H1 (cell line): ENCODE measurements at regions not wholly inside any gene's neighbourhood (a gene's known extent, or its start where the extent isn't known, plus 50 kb on each side); places are given as distances from the start of the nearest gene placed in this dataset.

Source experiments
- CTCF ChIA-PET: fragments of 300-600 bp; sonication (Branson Sonifier 250); formaldehyde crosslinking; loops from one replicate; lab custom pipeline; 2021; ENCODE audit not compliant: partially characterized antibody; lab: Charles Lee
- POLR2A ChIA-PET: fragments of 300-600 bp; sonication (Branson Sonifier 250); formaldehyde crosslinking; loops from one replicate; lab custom pipeline; 2021; ENCODE audit warnings: inconsistent platforms; ENCODE audit not compliant: partially characterized antibody; lab: Charles Lee
- DNase-seq, 2 experiments: peaks; one replicate each; pipeline versions ENCODE4 v3.0.0 to v3.0.0-alpha.2; 2010 to 2022; ENCODE audit warnings: low spot score in 2 of 2, low read depth in 1 of 2, mixed read lengths in 1 of 2
- FAIRE-seq: peaks from 2 replicates; lab custom pipeline; 2011; peaks lifted over from hg19 to GRCh38; lab: Jason Lieb, UNC
- H2AFZ ChIP-seq: 2 replicates; pipeline ENCODE4 v1.8.1; 2012; ENCODE audit warnings: low read length, inconsistent platforms
- H2AK5ac ChIP-seq: 2 replicates; pipeline ENCODE4 v1.6.1; 2013; ENCODE audit warnings: low read depth, low read length
- H2BK120ac ChIP-seq: replicated peaks from 2 replicates; pipeline ENCODE3; 2013; ENCODE audit warnings: low read depth, low read length, inconsistent platforms
- H2BK12ac ChIP-seq: 2 replicates; pipeline ENCODE4 v1.6.1; 2013; ENCODE audit warnings: low read depth, low read length
- H2BK15ac ChIP-seq: 2 replicates; pipeline ENCODE4 v1.6.1; 2013; ENCODE audit warnings: low read length
- H2BK20ac ChIP-seq: 2 replicates; pipeline ENCODE4 v1.6.1; 2013; ENCODE audit warnings: low read length
- H2BK5ac ChIP-seq: 2 replicates; pipeline ENCODE4 v1.6.1; 2013; ENCODE audit warnings: low read depth, low read length
- H3K14ac ChIP-seq: 2 replicates; pipeline ENCODE4 v1.6.1; 2013; ENCODE audit warnings: inconsistent platforms; ENCODE audit not compliant: insufficient read length
- H3K18ac ChIP-seq: 2 replicates; pipeline ENCODE4 v1.6.1; 2013; ENCODE audit warnings: low read length; ENCODE audit errors: extremely low read depth
- H3K23ac ChIP-seq: 2 replicates; pipeline ENCODE4 v1.6.1; 2013; ENCODE audit warnings: inconsistent platforms; ENCODE audit not compliant: insufficient read length
- H3K23me2 ChIP-seq: 2 replicates; pipeline ENCODE4 v1.6.1; 2013; ENCODE audit warnings: low read depth, low read length
- H3K27ac ChIP-seq: 2 replicates; pipeline ENCODE4 v1.6.1; 2011; ENCODE audit warnings: low read depth, low read length, inconsistent platforms
- H3K27me3 ChIP-seq, 4 experiments: replicated peaks in 1 of 4; 1 replicate in 1 of 4; 2 replicates in 3 of 4; pipeline versions ENCODE4 v1.6.1 to v1.8.1; 2011 to 2013; ENCODE audit warnings: low read length in 3 of 4, mild to moderate bottlenecking in 3 of 4, inconsistent platforms in 2 of 4, mixed read lengths in 2 of 4, moderate library complexity in 1 of 4; ENCODE audit not compliant: control insufficient read depth in 3 of 4, insufficient read depth in 3 of 4; ENCODE audit errors: extremely low read depth in 1 of 4
- H3K36me3 ChIP-seq, 4 experiments: 2 replicates each; pipeline versions ENCODE4 v1.6.1 to v1.8.1; 2011 to 2013; ENCODE audit warnings: mild to moderate bottlenecking in 4 of 4, low read length in 3 of 4, moderate library complexity in 2 of 4, control low read depth in 1 of 4, inconsistent platforms in 1 of 4; ENCODE audit not compliant: insufficient read depth in 4 of 4, control insufficient read depth in 2 of 4
- H3K4ac ChIP-seq: replicated peaks from 2 replicates; pipeline ENCODE3; 2013; ENCODE audit warnings: low read length, low read depth, mixed read lengths, inconsistent platforms; ENCODE audit not compliant: insufficient read length
- H3K4me1 ChIP-seq, 4 experiments: replicated peaks in 1 of 4; 1 replicate in 1 of 4; 2 replicates in 3 of 4; pipeline versions ENCODE4 v1.6.1 to v1.8.1; 2011 to 2013; ENCODE audit warnings: low read length in 3 of 4, inconsistent platforms in 2 of 4, mixed read lengths in 1 of 4; ENCODE audit not compliant: insufficient read depth in 4 of 4, control insufficient read depth in 3 of 4
- H3K4me2 ChIP-seq, 2 experiments: 2 replicates each; pipeline versions ENCODE4 v1.6.1 to v1.8.1; 2011 to 2013; ENCODE audit warnings: low read depth in 2 of 2, low read length in 2 of 2, control low read depth in 1 of 2, inconsistent platforms in 1 of 2, mild to moderate bottlenecking in 1 of 2; ENCODE audit not compliant: insufficient read depth in 1 of 2
- H3K4me3 ChIP-seq, 4 experiments: fragments of 200-600, 300-600 bp in 1 of 4; sonication (generic), shearing (Covaris generic), sonication (Bioruptor Twin) in 1 of 4; 2 replicates each; pipeline versions ENCODE4 v1.5.1 to v1.8.1; 2011 to 2016; ENCODE audit warnings: low read length in 4 of 4, low read depth in 3 of 4, control low read depth in 2 of 4, inconsistent platforms in 2 of 4, mild to moderate bottlenecking in 2 of 4, mixed read lengths in 1 of 4, moderate library complexity in 1 of 4; ENCODE audit not compliant: insufficient read depth in 2 of 4; ENCODE audit errors: extremely low read depth in 1 of 4
- H3K56ac ChIP-seq: replicated peaks from 2 replicates; pipeline ENCODE3; 2013; ENCODE audit warnings: low read depth, mild to moderate bottlenecking, mixed read lengths, low read length, inconsistent platforms; ENCODE audit not compliant: insufficient read length
- H3K79me1 ChIP-seq: 2 replicates; pipeline ENCODE4 v1.6.1; 2013; ENCODE audit warnings: low read depth, low read length, control low read depth
- H3K79me2 ChIP-seq, 2 experiments: 2 replicates each; pipeline versions ENCODE4 v1.6.1 to v1.8.1; 2012 to 2013; ENCODE audit warnings: low read length in 2 of 2, mild to moderate bottlenecking in 2 of 2, inconsistent platforms in 1 of 2; ENCODE audit not compliant: insufficient read depth in 2 of 2, control insufficient read depth in 1 of 2
- H3K9ac ChIP-seq, 4 experiments: replicated peaks in 1 of 4; 1 replicate in 1 of 4; 2 replicates in 3 of 4; pipeline versions ENCODE4 v1.6.1 to v1.8.1; 2011 to 2013; ENCODE audit warnings: low read depth in 3 of 4, low read length in 3 of 4, control low read depth in 2 of 4, mild to moderate bottlenecking in 2 of 4, moderate library complexity in 2 of 4, inconsistent platforms in 1 of 4; ENCODE audit errors: extremely low read depth in 1 of 4
- H3K9me3 ChIP-seq, 2 experiments: 2 replicates each; pipeline versions ENCODE4 v1.6.1 to v1.8.1; 2012 to 2013; ENCODE audit warnings: mild to moderate bottlenecking in 2 of 2, moderate library complexity in 2 of 2, control low read depth in 1 of 2, inconsistent platforms in 1 of 2, low read depth in 1 of 2, low read length in 1 of 2, mixed read lengths in 1 of 2; ENCODE audit not compliant: insufficient read depth in 2 of 2
- H4K20me1 ChIP-seq, 2 experiments: replicated peaks in 1 of 2; 2 replicates each; pipeline versions ENCODE3 to v1.8.1; 2011 to 2013; ENCODE audit warnings: inconsistent platforms in 2 of 2, low read length in 2 of 2, mild to moderate bottlenecking in 1 of 2; ENCODE audit not compliant: insufficient read depth in 2 of 2, control insufficient read depth in 1 of 2
- H4K5ac ChIP-seq: 2 replicates; pipeline ENCODE4 v1.6.1; 2013; ENCODE audit warnings: low read length, low read depth, mixed read lengths, inconsistent platforms; ENCODE audit not compliant: insufficient read length
- H4K8ac ChIP-seq: 2 replicates; pipeline ENCODE4 v1.8.0; 2013; ENCODE audit warnings: mild to moderate bottlenecking, moderate library complexity, low read length, inconsistent platforms; ENCODE audit not compliant: insufficient read depth; ENCODE audit errors: extremely low read depth
- H4K91ac ChIP-seq: replicated peaks from 2 replicates; pipeline ENCODE3; 2013; ENCODE audit warnings: low read length, mixed read lengths, inconsistent platforms; ENCODE audit not compliant: insufficient read length
- BCL11A ChIP-seq, 2 experiments: IDR thresholded peaks; one replicate each; pipeline ENCODE4 v1.6.1; 2011; ENCODE audit warnings: low read depth in 2 of 2, low read length in 2 of 2, mild to moderate bottlenecking in 2 of 2
- CBX5 ChIP-seq: fragments of 300-800, 300-1000 bp; sonication (generic); IDR thresholded peaks from 2 replicates; pipeline ENCODE4 v1.7.1; 2016; ENCODE audit warnings: antibody characterized with exemption, low read length, low read depth
- HDAC6 ChIP-seq: IDR thresholded peaks from one replicate; pipeline ENCODE4 v1.7.1; 2012; ENCODE audit warnings: low read depth, mild to moderate bottlenecking, inconsistent platforms, low read length, moderate library complexity
- POLR2AphosphoS5 ChIP-seq: IDR thresholded peaks from 2 replicates; pipeline ENCODE4 v1.6.1; 2011; ENCODE audit warnings: low read depth, low read length
- RAD21 ChIP-seq, 2 experiments: IDR thresholded peaks in 1 of 2; conservative IDR thresholded peaks in 1 of 2; 2 replicates each; pipeline ENCODE4 v1.6.1; 2011; ENCODE audit warnings: low read depth in 2 of 2, low read length in 2 of 2, improper control_type of control experiment in 1 of 2, inconsistent platforms in 1 of 2, mild to moderate bottlenecking in 1 of 2, moderate library complexity in 1 of 2
- RFX5 ChIP-seq: IDR thresholded peaks from 2 replicates; pipeline ENCODE4 v1.6.1; 2011; ENCODE audit warnings: low read depth, low read length, improper control_type of control experiment, borderline replicate concordance
- SP1 ChIP-seq: IDR thresholded peaks from 2 replicates; pipeline ENCODE4 v1.6.1; 2011; ENCODE audit warnings: low read depth, low read length
- SP4 ChIP-seq: IDR thresholded peaks from 2 replicates; pipeline ENCODE4 v1.6.1; 2012; ENCODE audit warnings: low read length, inconsistent platforms
- TAF1 ChIP-seq: IDR thresholded peaks from 2 replicates; pipeline ENCODE4 v1.6.1; 2011; ENCODE audit warnings: mild to moderate bottlenecking, low read depth, low read length
- TCF12 ChIP-seq: IDR thresholded peaks from 2 replicates; pipeline ENCODE4 v1.6.1; 2011; ENCODE audit warnings: low read depth, mild to moderate bottlenecking, low read length
- YY1 ChIP-seq: IDR thresholded peaks from 2 replicates; pipeline ENCODE4 v1.6.1; 2011; ENCODE audit warnings: low read depth, mild to moderate bottlenecking, low read length
- WGBS, 2 experiments: shearing (Covaris generic) in 1 of 2; methylation state at CpG; one replicate each; pipeline versions ENCODE4 v1.1.6 to v1.1.7; 2013 to 2015; ENCODE audit warnings: low lambda C conversion rate in 2 of 2, mixed read lengths in 2 of 2, inconsistent platforms in 1 of 2, low coverage in 1 of 2, missing lambda C conversion rate in 1 of 2; ENCODE audit not compliant: insufficient replicate concordance in 2 of 2, insufficient coverage in 1 of 2, insufficient read length in 1 of 2; ENCODE audit errors: extremely low coverage in 1 of 2, missing lambda C conversion rate in 1 of 2; 5-methylcytosine and 5-hydroxymethylcytosine counted together
- TF ChIP-seq, protein P1 (sequence below): IDR thresholded peaks from 2 replicates; pipeline ENCODE4 v1.6.1; 2011; ENCODE audit warnings: low read length, improper control_type of control experiment
- TF ChIP-seq, protein P2 (sequence below): IDR thresholded peaks from 2 replicates; pipeline ENCODE4 v1.6.1; 2012; ENCODE audit warnings: low read length, inconsistent platforms

DNA sequence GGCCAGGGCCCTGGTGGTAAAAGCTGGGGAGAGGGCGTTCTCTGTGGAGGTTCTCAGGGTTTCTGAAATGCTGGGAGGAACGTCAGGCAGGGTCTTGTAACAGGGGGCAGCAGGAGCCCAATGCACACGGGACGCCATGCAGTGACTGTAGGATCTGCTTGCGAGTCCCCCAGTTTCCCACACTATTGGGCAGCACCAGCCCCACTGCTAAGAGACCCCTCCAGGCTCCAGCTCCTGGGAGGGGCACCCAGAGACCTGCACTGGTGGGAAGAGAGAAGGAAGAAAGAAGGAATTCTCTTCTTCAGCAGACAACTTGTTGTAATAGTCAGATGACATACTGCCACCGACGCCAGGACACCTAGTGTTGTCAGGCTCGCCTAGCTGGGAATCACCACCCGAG lies 55.2 kb upstream of the RNF7 start:
- Histone ChIP-seq H3K79me1 (no peaks in the 10 kb centered on the region), H3K36me3 (no peaks in the 10 kb centered on the region), H3K27me3 (no peaks in the 10 kb centered on the region), H2AFZ (no peak overlapping the region), H4K20me1 (no peaks in the 10 kb centered on the region), H3K4me2 (no peak overlapping the region), H2AK5ac (no peak overlapping the region; the same call in 1 of the 2 replicates), H4K5ac (no peak overlapping the region), H3K23ac (no peak overlapping the region), H2BK20ac (no peak overlapping the region), H3K4me1 (peaks cover 0 to 6% (median 4%) of the 10 kb centered on the region in 4 experiments; a peak in 2 of 7 replicates), H2BK12ac (no peak overlapping the region), H3K27ac (no peak overlapping the region), H2BK15ac (no peak overlapping the region), H3K4me3 (no peak overlapping the region), H4K8ac (no peak overlapping the region), H2BK5ac (0 out of 2 replicates have a peak overlapping the region, but pooled peaks have one; percentile 53), H2BK120ac (no peak overlapping the region), H3K14ac (no peak overlapping the region), H3K56ac (no peak overlapping the region), H3K79me2 (no peaks in the 10 kb centered on the region), H3K4ac (no peak overlapping the region), H4K91ac (no peak overlapping the region), H3K23me2 (no peaks in the 10 kb centered on the region), H3K9me3 (no peaks in the 10 kb centered on the region), H3K9ac (no peak overlapping the region), H3K18ac (no peak overlapping the region)
- WGBS, 2 experiments: 75% methylated on average over 9 of the region's 9 CpGs; no CpG with 5 or more reads in 1 of the 2 experiments
- POLR2A ChIA-PET: no interaction called here
- DNase-seq (no peak), FAIRE-seq (no peak)
- CTCF ChIA-PET: interaction anchor here (1.0 kb wide), 1 partner anchor 38 kb away, joined by 4 read pairs; no protein-coding TSS in a partner anchor
- TF ChIP-seq HDAC6 (no peak), RAD21 (IDR thresholded peaks at IDR 0.05 in 1 of 2, conservative IDR thresholded peaks at IDR 0.05 in 1 of 2; ENCODE audit: low read depth in 2 of 2, low read length in 2 of 2) (no peak), SP1 (no peak), TCF12 (no peak), POLR2AphosphoS5 (no peak), YY1 (no peak), CBX5 (no peak), TAF1 (no peak), SP4 (no peak), RFX5 (no peak), BCL11A (IDR thresholded peaks at IDR 0.05; ENCODE audit: low read depth in 2 of 2, low read length in 2 of 2) (no peak)
- TF ChIP-seq, protein P1, sequence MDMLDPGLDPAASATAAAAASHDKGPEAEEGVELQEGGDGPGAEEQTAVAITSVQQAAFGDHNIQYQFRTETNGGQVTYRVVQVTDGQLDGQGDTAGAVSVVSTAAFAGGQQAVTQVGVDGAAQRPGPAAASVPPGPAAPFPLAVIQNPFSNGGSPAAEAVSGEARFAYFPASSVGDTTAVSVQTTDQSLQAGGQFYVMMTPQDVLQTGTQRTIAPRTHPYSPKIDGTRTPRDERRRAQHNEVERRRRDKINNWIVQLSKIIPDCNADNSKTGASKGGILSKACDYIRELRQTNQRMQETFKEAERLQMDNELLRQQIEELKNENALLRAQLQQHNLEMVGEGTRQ: no peak
- TF ChIP-seq, protein P2, sequence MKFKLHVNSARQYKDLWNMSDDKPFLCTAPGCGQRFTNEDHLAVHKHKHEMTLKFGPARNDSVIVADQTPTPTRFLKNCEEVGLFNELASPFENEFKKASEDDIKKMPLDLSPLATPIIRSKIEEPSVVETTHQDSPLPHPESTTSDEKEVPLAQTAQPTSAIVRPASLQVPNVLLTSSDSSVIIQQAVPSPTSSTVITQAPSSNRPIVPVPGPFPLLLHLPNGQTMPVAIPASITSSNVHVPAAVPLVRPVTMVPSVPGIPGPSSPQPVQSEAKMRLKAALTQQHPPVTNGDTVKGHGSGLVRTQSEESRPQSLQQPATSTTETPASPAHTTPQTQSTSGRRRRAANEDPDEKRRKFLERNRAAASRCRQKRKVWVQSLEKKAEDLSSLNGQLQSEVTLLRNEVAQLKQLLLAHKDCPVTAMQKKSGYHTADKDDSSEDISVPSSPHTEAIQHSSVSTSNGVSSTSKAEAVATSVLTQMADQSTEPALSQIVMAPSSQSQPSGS: no peak
